Keratinocyte (primary cell): ENCODE measurements at regions not wholly inside any gene's neighbourhood (a gene's known extent, or its start where the extent isn't known, plus 50 kb on each side); places are given as distances from the start of the nearest gene placed in this dataset.

Source experiments
- CTCF ChIP-seq, 3 experiments: IDR thresholded peaks in 1 of 3; conservative IDR thresholded peaks in 1 of 3; optimal IDR thresholded peaks in 1 of 3; 2 replicates in 2 of 3; 3 replicates in 1 of 3; pipeline versions ENCODE3 to v1.5.1; 2011; ENCODE audit warnings: low read length in 3 of 3, mild to moderate bottlenecking in 3 of 3, moderate library complexity in 2 of 3, control low read depth in 1 of 3, inconsistent platforms in 1 of 3; ENCODE audit not compliant: insufficient read depth in 2 of 3; ENCODE audit errors: extremely low read depth in 1 of 3
- EZH2 ChIP-seq: IDR thresholded peaks from one replicate; pipeline ENCODE4 v1.6.1; 2012; ENCODE audit warnings: inconsistent platforms, mild to moderate bottlenecking, low read length, moderate library complexity

- no peak for TF ChIP-seq CTCF (optimal IDR thresholded peaks at IDR 0.05 in 1 of 3, IDR thresholded peaks at IDR 0.05 in 1 of 3, conservative IDR thresholded peaks at IDR 0.05 in 1 of 3; ENCODE audit: extremely low read depth in 1 of 3, insufficient read depth in 2 of 3, low read length in 3 of 3)
- no peak for TF ChIP-seq EZH2
Measured at GRCh38 chr4:15158406-15159091, 156.3 kb downstream of the CPEB2 start.
